ENCODE measurements at regions not wholly inside any gene's neighbourhood (a gene's known extent, or its start where the extent isn't known, plus 50 kb on each side); places are given as distances from the start of the nearest gene placed in this dataset.

DNA sequence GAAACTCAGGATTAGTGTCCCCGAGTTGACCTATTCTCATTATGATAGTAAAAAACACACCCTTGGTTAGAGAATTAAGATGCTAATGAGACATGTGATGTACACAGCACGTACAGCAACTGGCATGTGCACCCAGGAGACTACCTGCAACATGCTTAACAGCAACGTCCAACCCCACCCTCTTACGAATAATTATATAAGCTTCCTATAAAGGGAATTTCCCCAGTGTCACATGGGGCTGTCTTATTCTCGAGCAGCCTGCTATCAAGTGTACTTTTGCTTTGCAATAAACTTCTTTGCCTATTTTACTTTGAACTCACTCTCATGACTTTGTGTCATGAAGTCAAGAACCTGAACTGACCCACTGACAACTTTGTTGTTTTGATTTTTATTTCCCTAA, 62.4 kb upstream of the PMFBP1 start:
- no peak for TF ChIP-seq CTCF (IDR thresholded peaks at IDR 0.05 in 2 of 3, conservative IDR thresholded peaks at IDR 0.05 in 1 of 3; ENCODE audit: borderline replicate concordance in 1 of 3, insufficient read depth in 1 of 3, low read depth in 2 of 3, low read length in 2 of 3)
- TF ChIP-seq YY1 (IDR thresholded peaks at IDR 0.05; ENCODE audit: extremely low read depth, insufficient replicate concordance, low read depth, low read length): no peak
- TF ChIP-seq, protein P1, sequence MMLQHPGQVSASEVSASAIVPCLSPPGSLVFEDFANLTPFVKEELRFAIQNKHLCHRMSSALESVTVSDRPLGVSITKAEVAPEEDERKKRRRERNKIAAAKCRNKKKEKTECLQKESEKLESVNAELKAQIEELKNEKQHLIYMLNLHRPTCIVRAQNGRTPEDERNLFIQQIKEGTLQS (IDR thresholded peaks at IDR 0.05): no peak
- TF ChIP-seq RAD21 (IDR thresholded peaks at IDR 0.05; ENCODE audit: low read depth): no peak
- TF ChIP-seq, protein P2, sequence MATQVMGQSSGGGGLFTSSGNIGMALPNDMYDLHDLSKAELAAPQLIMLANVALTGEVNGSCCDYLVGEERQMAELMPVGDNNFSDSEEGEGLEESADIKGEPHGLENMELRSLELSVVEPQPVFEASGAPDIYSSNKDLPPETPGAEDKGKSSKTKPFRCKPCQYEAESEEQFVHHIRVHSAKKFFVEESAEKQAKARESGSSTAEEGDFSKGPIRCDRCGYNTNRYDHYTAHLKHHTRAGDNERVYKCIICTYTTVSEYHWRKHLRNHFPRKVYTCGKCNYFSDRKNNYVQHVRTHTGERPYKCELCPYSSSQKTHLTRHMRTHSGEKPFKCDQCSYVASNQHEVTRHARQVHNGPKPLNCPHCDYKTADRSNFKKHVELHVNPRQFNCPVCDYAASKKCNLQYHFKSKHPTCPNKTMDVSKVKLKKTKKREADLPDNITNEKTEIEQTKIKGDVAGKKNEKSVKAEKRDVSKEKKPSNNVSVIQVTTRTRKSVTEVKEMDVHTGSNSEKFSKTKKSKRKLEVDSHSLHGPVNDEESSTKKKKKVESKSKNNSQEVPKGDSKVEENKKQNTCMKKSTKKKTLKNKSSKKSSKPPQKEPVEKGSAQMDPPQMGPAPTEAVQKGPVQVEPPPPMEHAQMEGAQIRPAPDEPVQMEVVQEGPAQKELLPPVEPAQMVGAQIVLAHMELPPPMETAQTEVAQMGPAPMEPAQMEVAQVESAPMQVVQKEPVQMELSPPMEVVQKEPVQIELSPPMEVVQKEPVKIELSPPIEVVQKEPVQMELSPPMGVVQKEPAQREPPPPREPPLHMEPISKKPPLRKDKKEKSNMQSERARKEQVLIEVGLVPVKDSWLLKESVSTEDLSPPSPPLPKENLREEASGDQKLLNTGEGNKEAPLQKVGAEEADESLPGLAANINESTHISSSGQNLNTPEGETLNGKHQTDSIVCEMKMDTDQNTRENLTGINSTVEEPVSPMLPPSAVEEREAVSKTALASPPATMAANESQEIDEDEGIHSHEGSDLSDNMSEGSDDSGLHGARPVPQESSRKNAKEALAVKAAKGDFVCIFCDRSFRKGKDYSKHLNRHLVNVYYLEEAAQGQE (IDR thresholded peaks at IDR 0.05; ENCODE audit: low read depth): no peak
- no peak for TF ChIP-seq POLR2A (IDR thresholded peaks at IDR 0.05; ENCODE audit: borderline replicate concordance, extremely low read depth, insufficient read depth, insufficient read length)
- TF ChIP-seq CEBPB (IDR thresholded peaks at IDR 0.05; ENCODE audit: low read depth): no peak

All from HCT116 (cell line).